ENCODE measurements at regions not wholly inside any gene's neighbourhood (a gene's known extent, or its start where the extent isn't known, plus 50 kb on each side); places are given as distances from the start of the nearest gene placed in this dataset.

DNA sequence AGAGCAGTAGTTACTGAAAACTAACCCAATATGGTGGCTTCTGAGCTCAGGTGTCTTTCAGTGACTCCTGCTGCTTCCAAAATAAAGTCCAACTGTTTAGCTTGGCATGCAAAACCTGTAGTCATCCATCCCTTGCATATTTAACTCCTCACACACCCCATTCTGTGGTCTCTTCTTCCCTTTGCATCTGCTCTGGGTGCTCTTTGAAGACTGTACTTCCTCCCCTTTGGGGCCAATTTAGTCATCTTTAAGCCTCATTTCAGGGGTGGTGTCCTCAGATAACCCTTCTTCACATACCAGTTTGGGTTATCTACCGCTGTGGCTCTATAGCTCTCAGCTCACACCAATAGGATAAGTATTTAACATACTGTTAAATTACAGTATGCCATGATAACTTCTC lies 209.9 kb upstream of the DMRT1 start:
- no peaks in the 10 kb centered on the region for H4K20me1 ChIP-seq (replicated peaks; ENCODE audit: control insufficient read depth, extremely low read depth, insufficient read depth, low read length)
- no peaks in the 10 kb centered on the region for H3K9me3 ChIP-seq (replicated peaks; ENCODE audit: control insufficient read depth, insufficient read depth, low read length)
- TF ChIP-seq POLR2A (IDR thresholded peaks at IDR 0.05; ENCODE audit: low read depth, low read length) (no peak), MAX (IDR thresholded peaks at IDR 0.05; ENCODE audit: insufficient read depth, insufficient read length) (no peak), EZH2 (IDR thresholded peaks at IDR 0.05; ENCODE audit: borderline replicate concordance, low read depth, low read length, severe bottlenecking) (no peak), JUN (IDR thresholded peaks at IDR 0.05; ENCODE audit: borderline replicate concordance, insufficient read depth, insufficient read length, low read depth) (no peak), GATA2 (IDR thresholded peaks at IDR 0.05; ENCODE audit: insufficient read depth, insufficient read length, low read depth, low read length) (no peak), MYC (IDR thresholded peaks at IDR 0.05; ENCODE audit: low read depth, low read length) (no peak), FOS (IDR thresholded peaks at IDR 0.05; ENCODE audit: borderline replicate concordance, insufficient read depth, low read length) (no peak), POLR2AphosphoS5 (IDR thresholded peaks at IDR 0.05; ENCODE audit: insufficient read depth, low read depth, low read length) (no peak)
- TF ChIP-seq, protein P1, sequence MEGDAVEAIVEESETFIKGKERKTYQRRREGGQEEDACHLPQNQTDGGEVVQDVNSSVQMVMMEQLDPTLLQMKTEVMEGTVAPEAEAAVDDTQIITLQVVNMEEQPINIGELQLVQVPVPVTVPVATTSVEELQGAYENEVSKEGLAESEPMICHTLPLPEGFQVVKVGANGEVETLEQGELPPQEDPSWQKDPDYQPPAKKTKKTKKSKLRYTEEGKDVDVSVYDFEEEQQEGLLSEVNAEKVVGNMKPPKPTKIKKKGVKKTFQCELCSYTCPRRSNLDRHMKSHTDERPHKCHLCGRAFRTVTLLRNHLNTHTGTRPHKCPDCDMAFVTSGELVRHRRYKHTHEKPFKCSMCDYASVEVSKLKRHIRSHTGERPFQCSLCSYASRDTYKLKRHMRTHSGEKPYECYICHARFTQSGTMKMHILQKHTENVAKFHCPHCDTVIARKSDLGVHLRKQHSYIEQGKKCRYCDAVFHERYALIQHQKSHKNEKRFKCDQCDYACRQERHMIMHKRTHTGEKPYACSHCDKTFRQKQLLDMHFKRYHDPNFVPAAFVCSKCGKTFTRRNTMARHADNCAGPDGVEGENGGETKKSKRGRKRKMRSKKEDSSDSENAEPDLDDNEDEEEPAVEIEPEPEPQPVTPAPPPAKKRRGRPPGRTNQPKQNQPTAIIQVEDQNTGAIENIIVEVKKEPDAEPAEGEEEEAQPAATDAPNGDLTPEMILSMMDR (IDR thresholded peaks at IDR 0.05; ENCODE audit: extremely low read depth in 1 of 2, insufficient read depth in 1 of 2, low read depth in 1 of 2, low read length in 2 of 2), result no peak
- no peaks in the 10 kb centered on the region for H3K9me1 ChIP-seq (replicated peaks; ENCODE audit: control insufficient read depth, extremely low read depth, insufficient read depth, low read length)
- H3K4me2 ChIP-seq (ENCODE audit: insufficient read depth, low read length), result no peak overlapping the region
- intact Hi-C loops (cut with micrococcal nuclease) (no loop called here), dilution Hi-C loops (cut with MboI; ENCODE audit: extremely low pct_ligation_motif_present, low sequenced_read_pairs) (no loop called here)
- no peaks in the 10 kb centered on the region for H3K27me3 ChIP-seq (ENCODE audit: control insufficient read depth in 2 of 2, insufficient read depth in 2 of 2, low read length in 2 of 2)
- H2AFZ ChIP-seq (ENCODE audit: low read depth, low read length), result peak overlapping the region; percentile 27
- ChIA-PET CTCF (interaction anchor here (1.1 to 1.2 kb wide), 2 partner anchors 18 to 19 kb away, joined by 3 read pairs; no protein-coding TSS in a partner anchor), POLR2A (no interaction called here)
- no peak overlapping the region for H3K27ac ChIP-seq (ENCODE audit: insufficient read depth, low read depth, low read length)
- no peaks in the 10 kb centered on the region for H3K4me1 ChIP-seq (ENCODE audit: control insufficient read depth, extremely low read depth, insufficient read depth, low read length)
- no peaks in the 10 kb centered on the region for H3K79me2 ChIP-seq (ENCODE audit: control insufficient read depth, insufficient read depth, low read length)
- no peak for FAIRE-seq
- no peak overlapping the region for H3K9ac ChIP-seq (replicated peaks; ENCODE audit: extremely low read depth, insufficient read depth, low read length)
- no peak for DNase-seq (ENCODE audit: low read depth, low spot score)
- H3K36me3 ChIP-seq (ENCODE audit: control insufficient read depth in 2 of 2, extremely low read depth in 1 of 2, insufficient read depth in 2 of 2, low read length in 2 of 2), result no peaks in the 10 kb centered on the region
- no peak overlapping the region for H3K4me3 ChIP-seq (replicated peaks in 1 of 3; ENCODE audit: insufficient read depth in 1 of 3, low read depth in 1 of 3, low read length in 3 of 3)
- BruUV-seq (replicated peaks), result no TSS peak

All from endothelial cell of umbilical vein (primary cell).